Skeletal muscle satellite cell (primary cell): ENCODE measurements at regions not wholly inside any gene's neighbourhood (a gene's known extent, or its start where the extent isn't known, plus 50 kb on each side); places are given as distances from the start of the nearest gene placed in this dataset.
"Not testable (repeated sequence)": the region's sequence is repeated elsewhere in the genome, so short reads cannot be mapped to it uniquely, and the experiment has no call there.

Experiments used
- H3K27me3 ChIP-seq: 2 replicates; pipeline ENCODE4 v1.7.0; 2013; ENCODE audit warnings: low read length; ENCODE audit not compliant: control insufficient read depth, insufficient read depth
- H3K36me3 ChIP-seq: 2 replicates; pipeline ENCODE4 v1.7.0; 2013; ENCODE audit warnings: mild to moderate bottlenecking, control low read depth, low read length; ENCODE audit not compliant: insufficient read depth
- H3K4me1 ChIP-seq: 2 replicates; pipeline ENCODE4 v1.7.0; 2013; ENCODE audit warnings: low read length; ENCODE audit not compliant: control insufficient read depth, insufficient read depth
- H3K4me2 ChIP-seq: 2 replicates; pipeline ENCODE4 v1.7.0; 2013; ENCODE audit warnings: mild to moderate bottlenecking, low read length
- H3K4me3 ChIP-seq: 2 replicates; pipeline ENCODE4 v1.7.0; 2013; ENCODE audit warnings: low read length
- H3K9ac ChIP-seq: 2 replicates; pipeline ENCODE4 v1.7.0; 2013; ENCODE audit warnings: mild to moderate bottlenecking, low read depth, low read length, moderate library complexity
- H3K9me3 ChIP-seq: replicated peaks from 2 replicates; pipeline ENCODE4 v1.7.0; 2013; ENCODE audit warnings: mild to moderate bottlenecking, control low read depth, low read length

- no peaks in the 10 kb centered on the region for H3K36me3 ChIP-seq
- H3K4me2 ChIP-seq: no peak overlapping the region
- no peak overlapping the region for H3K4me3 ChIP-seq
- H3K9me3 ChIP-seq: no peaks in the 10 kb centered on the region
- peaks cover 4% of the 10 kb centered on the region for H3K27me3 ChIP-seq
- H3K9ac ChIP-seq: no peak overlapping the region
- no peaks in the 10 kb centered on the region for H3K4me1 ChIP-seq
These were observed 148.4 kb upstream of the STEAP1 start for GRCh38 chr7:90005836-90006235.

- Histone ChIP-seq H3K4me2 (no peak overlapping the region), H3K9ac (no peak overlapping the region), H3K9me3 (no peaks in the 10 kb centered on the region), H3K36me3 (no peaks in the 10 kb centered on the region), H3K27me3 (peaks cover 4% of the 10 kb centered on the region), H3K4me3 (no peak overlapping the region), H3K4me1 (no peaks in the 10 kb centered on the region)
These were observed 147.1 kb upstream of the STEAP1 start for GRCh38 chr7:90007001-90007654.

- Histone ChIP-seq H3K27me3 (peaks cover 4% of the 10 kb centered on the region), H3K4me3 (no peak overlapping the region), H3K9ac (no peak overlapping the region), H3K36me3 (no peaks in the 10 kb centered on the region), H3K9me3 (no peaks in the 10 kb centered on the region), H3K4me2 (no peak overlapping the region), H3K4me1 (no peaks in the 10 kb centered on the region)
These were observed 146.4 kb upstream of the STEAP1 start for GRCh38 chr7:90007831-90008230.

GRCh38 chr7:90022213-90022612 lies 132.1 kb upstream of the STEAP1 start:
- Histone ChIP-seq H3K4me2 (no peak overlapping the region), H3K4me1 (peaks cover 5% of the 10 kb centered on the region), H3K9ac (no peak overlapping the region), H3K36me3 (no peaks in the 10 kb centered on the region), H3K9me3 (no peaks in the 10 kb centered on the region), H3K27me3 (no peaks in the 10 kb centered on the region), H3K4me3 (no peak overlapping the region)

- H3K27me3 ChIP-seq: no peaks in the 10 kb centered on the region
- H3K4me1 ChIP-seq: no peaks in the 10 kb centered on the region
- H3K9ac ChIP-seq: no peak overlapping the region
- no peak overlapping the region for H3K4me2 ChIP-seq
- no peak overlapping the region for H3K4me3 ChIP-seq
- no peaks in the 10 kb centered on the region for H3K36me3 ChIP-seq
- no peaks in the 10 kb centered on the region for H3K9me3 ChIP-seq
These were observed 128.5 kb upstream of the STEAP1 start for GRCh38 chr7:90025771-90026170.

GRCh38 chr7:90033850-90034249 lies 120.4 kb upstream of the STEAP1 start:
- H3K4me1 ChIP-seq: no peaks in the 10 kb centered on the region

GRCh38 chr7:90053094-90053493 lies 101.2 kb upstream of the STEAP1 start:
- no peak overlapping the region for H3K9ac ChIP-seq
- H3K27me3 ChIP-seq: no peaks in the 10 kb centered on the region
- no peaks in the 10 kb centered on the region for H3K4me1 ChIP-seq
- H3K4me3 ChIP-seq: no peak overlapping the region
- H3K36me3 ChIP-seq: no peaks in the 10 kb centered on the region
- H3K9me3 ChIP-seq: no peaks in the 10 kb centered on the region
- H3K4me2 ChIP-seq: no peak overlapping the region

More at GRCh38 chr7:90033850-90034249, 120.4 kb upstream of the STEAP1 start:
- no peak overlapping the region for H3K4me2 ChIP-seq
- H3K4me3 ChIP-seq: no peak overlapping the region
- no peaks in the 10 kb centered on the region for H3K36me3 ChIP-seq
- H3K9me3 ChIP-seq: no peaks in the 10 kb centered on the region
- H3K9ac ChIP-seq: no peak overlapping the region
- no peaks in the 10 kb centered on the region for H3K27me3 ChIP-seq

- Histone ChIP-seq H3K9me3 (no peaks in the 10 kb centered on the region), H3K4me1 (no peaks in the 10 kb centered on the region), H3K4me3 (no peak overlapping the region), H3K4me2 (no peak overlapping the region), H3K9ac (no peak overlapping the region), H3K36me3 (no peaks in the 10 kb centered on the region), H3K27me3 (peaks cover 7% of the 10 kb centered on the region)
These were observed 93.2 kb upstream of the STEAP1 start for GRCh38 chr7:90061077-90061476.

- Histone ChIP-seq H3K4me1 (no peaks in the 10 kb centered on the region), H3K9me3 (no peaks in the 10 kb centered on the region), H3K4me2 (no peak overlapping the region), H3K9ac (no peak overlapping the region), H3K36me3 (no peaks in the 10 kb centered on the region), H3K4me3 (no peak overlapping the region), H3K27me3 (no peaks in the 10 kb centered on the region)
These were observed 89.9 kb upstream of the STEAP1 start for GRCh38 chr7:90064370-90064769.

GRCh38 chr7:90067171-90067570 lies 87.1 kb upstream of the STEAP1 start:
- H3K36me3 ChIP-seq: no peaks in the 10 kb centered on the region
- H3K27me3 ChIP-seq: no peaks in the 10 kb centered on the region
- H3K4me3 ChIP-seq: no peak overlapping the region
- H3K4me2 ChIP-seq: no peak overlapping the region
- H3K9me3 ChIP-seq: no peaks in the 10 kb centered on the region
- no peaks in the 10 kb centered on the region for H3K4me1 ChIP-seq
- H3K9ac ChIP-seq: no peak overlapping the region

GRCh38 chr7:90070238-90070637 lies 84.0 kb upstream of the STEAP1 start:
- not testable (repeated sequence) for H3K27me3 ChIP-seq, H3K9ac ChIP-seq, H3K36me3 ChIP-seq, H3K4me3 ChIP-seq, H3K9me3 ChIP-seq, H3K4me1 ChIP-seq, H3K4me2 ChIP-seq

- H3K4me1 ChIP-seq: no peaks in the 10 kb centered on the region
- H3K36me3 ChIP-seq: no peaks in the 10 kb centered on the region
- no peak overlapping the region for H3K4me3 ChIP-seq
- no peaks in the 10 kb centered on the region for H3K9me3 ChIP-seq
- no peaks in the 10 kb centered on the region for H3K27me3 ChIP-seq
- H3K9ac ChIP-seq: no peak overlapping the region
- H3K4me2 ChIP-seq: no peak overlapping the region
These were observed 75.3 kb upstream of the STEAP1 start for GRCh38 chr7:90078921-90079320.
